RWPE2 (cell line): ENCODE measurements at regions not wholly inside any gene's neighbourhood (a gene's known extent, or its start where the extent isn't known, plus 50 kb on each side); places are given as distances from the start of the nearest gene placed in this dataset.

Experiments
- ATAC-seq: fragments of 200-7000 bp; cut with Tn5 transposase; 3 replicates; pipeline ENCODE4 v1.9.1; 2021; ENCODE audit warnings: low read depth
- DNase-seq: peaks from one replicate; pipeline ENCODE4 v3.0.0-alpha.2; 2020; ENCODE audit warnings: low spot score
- H3K27ac ChIP-seq: fragments of 450-650 bp; 2 replicates; pipeline ENCODE4 v1.5.1; 2017; ENCODE audit warnings: mild to moderate bottlenecking; ENCODE audit not compliant: poor library complexity, severe bottlenecking
- H3K27me3 ChIP-seq: fragments of 250-450 bp; sonication (Bioruptor Pico); 2 replicates; pipeline ENCODE4 v1.5.1; 2021; ENCODE audit warnings: mild to moderate bottlenecking, moderate library complexity; ENCODE audit not compliant: insufficient read depth, poor library complexity, severe bottlenecking
- H3K36me3 ChIP-seq: fragments of 250-450 bp; sonication (Bioruptor Pico); 2 replicates; pipeline ENCODE4 v1.5.1; 2020; ENCODE audit warnings: low read depth, mild to moderate bottlenecking, moderate library complexity
- H3K4me1 ChIP-seq: fragments of 250-450 bp; sonication (Bioruptor Pico); 2 replicates; pipeline ENCODE4 v1.5.1; 2021; ENCODE audit warnings: mild to moderate bottlenecking, moderate library complexity; ENCODE audit not compliant: insufficient read depth, poor library complexity, severe bottlenecking
- H3K4me3 ChIP-seq: fragments of 250-450 bp; sonication (Bioruptor Pico); 2 replicates; pipeline ENCODE4 v1.5.1; 2021; ENCODE audit warnings: mild to moderate bottlenecking, moderate library complexity; ENCODE audit not compliant: severe bottlenecking
- H3K9me3 ChIP-seq: fragments of 250-450 bp; sonication (Bioruptor Pico); 2 replicates; pipeline ENCODE4 v1.5.1; 2021; ENCODE audit warnings: mild to moderate bottlenecking, moderate library complexity; ENCODE audit not compliant: severe bottlenecking
- TF ChIP-seq, protein P1 (sequence below): fragments of 450-650 bp; IDR thresholded peaks from one replicate; pipeline ENCODE4 v1.5.1; 2017; ENCODE audit warnings: mild to moderate bottlenecking, moderate library complexity; ENCODE audit not compliant: poor library complexity, severe bottlenecking

DNA sequence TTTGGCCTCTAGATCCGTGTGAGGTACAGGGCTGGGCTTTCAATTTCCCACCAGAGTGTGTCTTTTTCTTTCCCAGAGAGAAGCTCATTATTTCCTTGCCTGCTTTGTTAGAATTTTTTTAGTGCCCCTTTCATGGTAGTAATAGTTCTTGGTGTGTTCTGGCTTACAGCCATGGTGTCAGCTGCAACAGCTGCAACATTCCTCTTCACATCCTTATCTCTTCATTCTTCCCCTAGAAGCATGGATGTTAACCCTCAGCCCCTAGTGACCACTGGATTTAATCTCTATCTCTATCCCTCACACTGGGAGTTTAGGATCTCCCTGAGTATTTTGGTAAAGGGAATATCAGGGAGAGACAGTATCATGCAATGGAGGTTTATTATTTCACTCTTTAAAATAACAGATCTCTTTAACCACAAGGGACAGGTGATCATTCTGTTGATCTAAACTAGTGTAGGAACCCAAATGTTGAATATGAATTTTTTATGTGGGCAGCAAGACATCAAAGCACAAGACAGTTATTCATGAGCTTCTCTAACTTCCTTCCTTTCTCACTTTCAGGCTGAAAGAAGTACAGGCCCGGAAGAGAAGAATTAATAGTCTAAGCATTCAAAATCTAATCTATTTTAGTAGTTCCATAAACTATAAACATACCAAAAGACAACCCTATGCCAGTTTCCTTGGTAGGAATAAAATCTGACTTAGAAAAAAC, 160.2 kb downstream of the FAM170A start:
- DNase-seq (no peak), ATAC-seq (no peak)
- TF ChIP-seq, protein P1, sequence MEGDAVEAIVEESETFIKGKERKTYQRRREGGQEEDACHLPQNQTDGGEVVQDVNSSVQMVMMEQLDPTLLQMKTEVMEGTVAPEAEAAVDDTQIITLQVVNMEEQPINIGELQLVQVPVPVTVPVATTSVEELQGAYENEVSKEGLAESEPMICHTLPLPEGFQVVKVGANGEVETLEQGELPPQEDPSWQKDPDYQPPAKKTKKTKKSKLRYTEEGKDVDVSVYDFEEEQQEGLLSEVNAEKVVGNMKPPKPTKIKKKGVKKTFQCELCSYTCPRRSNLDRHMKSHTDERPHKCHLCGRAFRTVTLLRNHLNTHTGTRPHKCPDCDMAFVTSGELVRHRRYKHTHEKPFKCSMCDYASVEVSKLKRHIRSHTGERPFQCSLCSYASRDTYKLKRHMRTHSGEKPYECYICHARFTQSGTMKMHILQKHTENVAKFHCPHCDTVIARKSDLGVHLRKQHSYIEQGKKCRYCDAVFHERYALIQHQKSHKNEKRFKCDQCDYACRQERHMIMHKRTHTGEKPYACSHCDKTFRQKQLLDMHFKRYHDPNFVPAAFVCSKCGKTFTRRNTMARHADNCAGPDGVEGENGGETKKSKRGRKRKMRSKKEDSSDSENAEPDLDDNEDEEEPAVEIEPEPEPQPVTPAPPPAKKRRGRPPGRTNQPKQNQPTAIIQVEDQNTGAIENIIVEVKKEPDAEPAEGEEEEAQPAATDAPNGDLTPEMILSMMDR = no peak
- H3K4me3 ChIP-seq = no peak overlapping the region
- H3K27me3 ChIP-seq = no peaks in the 10 kb centered on the region
- no peak overlapping the region for H3K27ac ChIP-seq
- H3K4me1 ChIP-seq = no peaks in the 10 kb centered on the region
- H3K36me3 ChIP-seq = no peaks in the 10 kb centered on the region
- no peaks in the 10 kb centered on the region for H3K9me3 ChIP-seq

DNA sequence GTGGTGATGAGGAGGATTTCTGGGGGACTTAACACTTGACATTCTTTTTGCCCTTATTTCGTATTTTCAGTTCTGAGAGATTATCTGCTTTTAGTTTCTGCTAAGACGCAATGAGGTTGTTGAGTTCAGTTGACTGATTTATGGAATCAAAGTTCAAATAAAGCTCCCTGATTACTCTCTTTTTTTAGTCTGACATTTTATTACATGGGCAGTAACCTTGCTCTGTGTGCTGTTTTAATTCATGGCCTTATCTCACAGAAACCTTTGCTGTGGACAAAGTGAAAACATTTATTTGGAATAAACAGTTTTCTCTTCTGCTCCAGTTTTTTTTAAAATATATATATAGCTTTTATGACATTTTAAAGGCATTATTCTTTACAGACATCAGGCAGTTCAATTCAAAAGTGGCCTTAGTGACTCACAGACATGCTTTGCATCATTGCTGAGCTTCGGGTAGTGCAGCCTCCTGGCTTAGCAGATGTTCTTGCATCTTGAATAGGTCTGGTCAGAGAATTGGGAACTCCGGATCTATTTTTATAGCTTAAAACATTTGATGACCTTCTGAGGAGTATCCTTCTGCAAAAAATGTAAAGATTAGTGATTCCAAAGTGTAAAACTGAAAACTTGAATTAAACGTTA, 162.9 kb downstream of the FAM170A start:
- Histone ChIP-seq H3K4me1 (no peaks in the 10 kb centered on the region), H3K4me3 (no peak overlapping the region), H3K36me3 (no peaks in the 10 kb centered on the region), H3K27me3 (no peaks in the 10 kb centered on the region), H3K27ac (no peak overlapping the region), H3K9me3 (no peaks in the 10 kb centered on the region)
- TF ChIP-seq, protein P1 = no peak
- ATAC-seq (no peak), DNase-seq (no peak)

DNA sequence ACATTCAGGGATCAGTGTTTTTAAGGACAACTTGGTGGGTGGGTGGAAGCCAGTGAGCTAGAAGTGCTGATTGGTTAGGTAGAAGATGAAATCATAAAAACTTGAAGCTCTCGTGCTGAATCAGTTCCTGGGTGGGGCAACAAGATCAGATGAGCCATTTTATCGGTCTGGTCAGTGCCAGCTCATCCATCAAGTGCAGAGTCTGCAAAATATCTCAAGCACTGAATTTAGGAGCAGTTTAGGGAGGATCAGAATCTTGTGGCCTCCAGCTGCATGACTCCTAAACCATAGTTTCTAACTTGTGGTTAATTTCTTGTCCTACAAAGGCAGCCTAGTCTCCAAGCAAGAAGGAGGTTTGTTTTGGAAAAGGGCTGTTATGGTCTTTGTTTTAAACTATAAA, 166.4 kb downstream of the FAM170A start:
- no peak for DNase-seq
- ATAC-seq = peak; percentile 38; the same call in 1 of the 3 replicates
- Histone ChIP-seq H3K27me3 (no peaks in the 10 kb centered on the region), H3K4me1 (no peaks in the 10 kb centered on the region), H3K36me3 (no peaks in the 10 kb centered on the region), H3K27ac (no peak overlapping the region), H3K9me3 (no peaks in the 10 kb centered on the region), H3K4me3 (no peak overlapping the region)
- TF ChIP-seq, protein P1 = no peak

DNA sequence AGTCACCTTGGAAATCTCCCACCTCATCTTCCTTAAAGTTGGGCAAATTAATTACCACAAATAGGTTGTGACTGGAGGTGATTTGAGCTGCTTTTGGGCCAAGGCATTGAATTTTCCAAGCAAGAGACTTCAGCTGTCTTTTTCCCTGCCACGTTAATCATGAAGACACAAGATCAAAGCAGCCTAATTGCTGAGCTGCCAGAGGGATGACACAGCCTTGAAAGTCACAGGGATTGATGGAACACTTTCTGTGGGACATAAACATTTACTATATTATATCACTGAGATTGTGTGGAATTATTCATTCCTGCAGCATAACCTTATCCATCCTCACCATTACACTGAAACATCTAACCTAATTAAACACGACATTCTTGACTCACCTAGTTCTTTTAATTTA, 172.2 kb downstream of the FAM170A start:
- no peak for DNase-seq
- no peaks in the 10 kb centered on the region for H3K27me3 ChIP-seq

More for the DNA sequence above, 172.2 kb downstream of the FAM170A start:
- H3K9me3 ChIP-seq = no peaks in the 10 kb centered on the region
- no peak overlapping the region for H3K27ac ChIP-seq
- no peak overlapping the region for H3K4me3 ChIP-seq
- TF ChIP-seq, protein P1 = no peak
- no peak for ATAC-seq
- no peaks in the 10 kb centered on the region for H3K4me1 ChIP-seq
- H3K36me3 ChIP-seq = no peaks in the 10 kb centered on the region
